ENCODE measurements at regions not wholly inside any gene's neighbourhood (a gene's known extent, or its start where the extent isn't known, plus 50 kb on each side); places are given as distances from the start of the nearest gene placed in this dataset.

DNA sequence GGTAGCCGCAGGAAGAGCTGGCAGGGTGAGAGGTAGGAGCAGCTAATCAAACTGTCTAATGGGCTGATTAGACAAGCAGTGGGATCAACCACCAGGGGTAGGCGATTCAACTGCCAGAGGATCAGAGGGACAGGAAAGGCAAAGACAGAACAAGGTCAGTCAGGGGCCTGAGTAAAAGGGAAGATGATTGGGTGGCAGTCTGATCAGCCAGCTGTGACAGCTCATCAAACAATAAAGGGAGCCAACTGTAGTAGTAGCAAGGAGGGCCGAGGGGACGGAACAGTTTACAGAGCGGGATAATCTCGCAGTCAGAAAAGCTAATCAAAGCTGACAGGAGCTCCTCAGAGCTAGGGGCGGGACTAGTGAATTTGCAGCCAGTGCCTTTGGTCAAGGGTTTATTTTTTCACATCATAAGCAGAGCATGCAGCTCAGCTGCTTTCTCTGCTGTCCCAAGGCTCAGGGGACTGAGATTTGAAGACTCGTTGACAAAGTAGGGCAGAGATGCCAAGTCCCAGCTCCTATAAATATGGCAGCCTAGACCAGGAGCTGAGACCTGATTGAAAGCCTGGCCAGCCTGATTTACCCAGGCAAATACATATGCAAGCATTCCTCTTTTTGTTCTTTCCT, 418.2 kb downstream of the GABRG2 start:
- no peak for DNase-seq (ENCODE audit: low read depth in 2 of 2)

DNA sequence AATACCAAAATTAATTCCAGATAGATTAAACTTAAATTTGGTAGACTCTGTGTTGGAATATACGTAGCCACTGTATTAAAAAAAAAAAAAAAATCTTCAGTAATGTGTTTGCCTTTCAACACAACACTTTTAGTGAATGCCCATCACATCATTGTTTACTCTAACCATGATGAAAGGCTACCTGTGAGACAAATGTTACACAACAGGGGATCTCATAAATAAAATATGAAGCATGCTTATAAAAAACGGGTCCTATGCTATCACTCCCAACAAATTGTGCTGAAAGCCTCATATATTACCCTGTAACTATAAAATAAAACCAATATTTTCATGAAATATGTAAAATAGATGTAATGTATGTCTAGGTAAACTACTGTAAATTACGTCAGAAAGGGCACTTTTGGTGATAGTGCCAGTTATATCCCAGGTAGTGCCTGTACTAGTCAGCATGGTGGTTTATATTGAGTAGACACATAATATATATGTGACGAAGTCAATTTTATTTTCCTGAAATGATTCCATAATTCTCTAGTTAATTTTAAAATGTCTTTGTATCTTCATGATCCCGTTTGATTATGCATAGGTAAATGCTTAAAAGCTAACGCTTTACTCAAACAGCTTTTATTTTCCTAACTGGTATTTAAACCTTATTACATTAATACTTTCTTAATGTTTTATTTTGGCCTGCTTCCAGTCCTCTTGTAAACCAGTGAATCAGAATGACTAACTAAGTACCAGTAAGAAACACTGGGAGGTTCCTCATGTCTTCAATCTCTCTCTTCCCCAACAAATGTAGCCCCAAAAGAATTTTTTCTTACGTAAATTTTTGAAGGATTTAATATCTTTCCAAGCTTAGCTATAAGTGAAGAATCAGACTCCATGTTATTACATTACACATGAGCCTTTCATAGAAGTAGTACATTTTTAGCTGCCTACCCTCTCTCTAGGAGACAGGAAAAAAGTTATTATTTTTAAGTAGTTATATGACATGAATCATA, 420.3 kb downstream of the GABRG2 start:
- no peak for DNase-seq (ENCODE audit: low read depth in 2 of 2)

GRCh38 chr5:162496100-162496808, 428.7 kb downstream of the GABRG2 start:
- no peak for DNase-seq (ENCODE audit: low read depth in 2 of 2)

DNA sequence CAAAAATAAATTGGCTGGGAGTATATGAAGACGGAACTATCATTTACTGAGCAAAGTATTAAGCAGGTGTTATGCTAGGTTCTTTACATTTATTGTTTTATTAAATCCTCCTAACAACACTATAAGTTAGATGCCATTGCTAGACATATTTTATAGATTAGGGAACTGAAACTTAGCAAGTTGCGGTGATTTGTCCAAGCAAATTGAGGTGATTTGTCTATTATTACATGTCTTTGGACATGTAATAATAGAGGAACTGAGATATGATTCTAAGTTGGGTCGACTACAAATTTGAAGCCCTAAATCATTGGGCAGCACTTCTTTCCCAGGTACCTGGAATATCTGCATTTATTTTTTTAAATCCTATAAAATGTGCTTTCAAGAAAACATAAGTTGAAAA, 429.9 kb downstream of the GABRG2 start:
- DNase-seq (ENCODE audit: low read depth in 2 of 2) = no peak

GRCh38 chr5:162502780-162503179, 435.2 kb downstream of the GABRG2 start:
- no peak for DNase-seq (ENCODE audit: low read depth in 2 of 2)

DNA sequence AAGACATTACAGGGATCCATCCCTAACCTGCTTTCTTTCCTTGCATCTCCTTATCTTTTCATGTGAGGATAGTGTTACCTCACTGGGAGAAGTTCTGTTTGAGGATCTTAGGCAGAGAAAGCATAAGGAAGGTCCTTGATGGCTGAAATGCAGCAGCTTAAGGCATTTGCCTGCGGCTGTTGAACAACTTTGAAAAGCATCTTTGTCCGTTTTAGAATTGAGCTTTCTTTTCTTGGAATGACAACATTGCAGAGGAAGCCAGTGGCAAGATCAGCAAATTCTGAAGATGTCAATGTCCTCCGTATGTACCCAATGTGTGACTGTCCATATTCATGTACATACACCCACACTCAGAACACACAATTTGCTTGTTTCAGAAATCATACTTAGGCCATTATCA, 436.2 kb downstream of the GABRG2 start:
- no peak for DNase-seq (ENCODE audit: low read depth in 2 of 2)

GRCh38 chr5:162512935-162513565, 445.5 kb downstream of the GABRG2 start:
- DNase-seq (ENCODE audit: low read depth in 2 of 2) = no peak

- no peak for DNase-seq (ENCODE audit: low read depth in 2 of 2)
These were observed 446.5 kb downstream of the GABRG2 start for GRCh38 chr5:162514116-162514515.

DNA sequence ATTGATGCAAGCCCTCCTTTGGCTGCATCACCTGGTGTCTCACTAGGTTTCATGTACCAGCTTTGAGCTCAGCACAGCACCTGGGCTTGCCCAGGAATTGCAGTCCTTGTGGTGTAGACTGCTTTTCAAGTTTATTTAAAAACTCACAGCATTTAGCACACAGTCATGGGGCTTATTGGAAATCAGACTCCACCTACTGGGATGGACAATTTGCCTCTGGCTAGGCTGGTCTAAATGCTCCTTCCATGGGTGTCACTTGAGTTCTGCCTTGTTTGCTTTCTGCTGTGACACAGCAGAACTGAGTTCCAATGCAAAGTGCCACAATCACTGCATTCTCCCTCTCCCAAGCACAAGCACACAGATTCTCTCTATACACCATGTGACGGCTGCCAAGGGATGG, 453.3 kb downstream of the GABRG2 start:
- no peak for DNase-seq (ENCODE audit: low read depth in 2 of 2)

- DNase-seq (ENCODE audit: low read depth in 2 of 2) = no peak
These were observed 461.6 kb downstream of the GABRG2 start for GRCh38 chr5:162529209-162529608.

GRCh38 chr5:162529886-162530285, 462.3 kb downstream of the GABRG2 start:
- no peak for DNase-seq (ENCODE audit: low read depth in 2 of 2)

- no peak for DNase-seq (ENCODE audit: low read depth in 2 of 2)
These were observed 475.9 kb downstream of the GABRG2 start for GRCh38 chr5:162543437-162543836.

- no peak for DNase-seq (ENCODE audit: low read depth in 2 of 2)
These were observed 477.3 kb downstream of the GABRG2 start for GRCh38 chr5:162544905-162545304.

DNA sequence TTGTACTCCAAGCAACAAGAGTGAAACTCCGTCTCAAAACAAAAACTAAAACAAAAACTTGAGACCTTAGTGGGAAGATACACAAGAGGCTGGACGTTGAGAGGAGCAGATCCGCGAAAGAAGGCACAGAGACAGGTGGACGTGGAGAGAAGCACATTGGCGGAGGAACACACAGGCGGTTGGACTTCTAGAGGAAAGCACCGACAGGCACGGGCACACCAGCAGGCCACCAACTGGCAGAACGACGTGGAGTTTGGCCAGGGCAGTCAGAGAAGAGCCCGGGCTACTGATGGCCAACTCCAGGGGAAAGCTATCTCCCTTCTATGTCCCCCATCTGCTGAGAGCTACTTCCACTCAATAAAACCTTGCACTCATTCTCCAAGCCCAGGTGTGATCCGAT, 482.7 kb downstream of the GABRG2 start:
- DNase-seq (ENCODE audit: low read depth in 2 of 2) = no peak

GRCh38 chr5:162558120-162558519, 490.5 kb downstream of the GABRG2 start:
- DNase-seq (ENCODE audit: low read depth in 2 of 2) = no peak

DNA sequence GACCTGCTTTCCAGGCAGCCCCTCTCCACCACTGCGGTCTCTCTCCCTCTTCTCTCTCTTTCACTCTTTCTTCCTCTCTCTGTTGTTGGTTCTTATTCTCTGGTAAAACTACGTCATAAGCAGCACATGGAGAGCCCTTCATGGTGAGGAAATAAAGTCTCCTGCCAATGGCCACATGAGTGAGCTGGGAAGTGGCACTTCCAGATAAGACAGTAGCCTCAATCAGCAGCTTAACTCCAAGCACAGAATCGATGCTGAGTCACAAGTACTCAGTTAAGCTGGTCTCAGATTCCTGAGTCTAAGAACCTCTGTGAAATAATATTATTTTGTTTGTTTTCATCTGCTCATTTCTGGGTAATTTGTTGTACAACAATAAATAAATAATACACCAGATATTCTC, 500.1 kb downstream of the GABRG2 start:
- DNase-seq (ENCODE audit: low read depth in 2 of 2) = no peak

- DNase-seq (ENCODE audit: low read depth in 2 of 2) = no peak
These were observed 506.2 kb downstream of the GABRG2 start for GRCh38 chr5:162573758-162574157.

DNA sequence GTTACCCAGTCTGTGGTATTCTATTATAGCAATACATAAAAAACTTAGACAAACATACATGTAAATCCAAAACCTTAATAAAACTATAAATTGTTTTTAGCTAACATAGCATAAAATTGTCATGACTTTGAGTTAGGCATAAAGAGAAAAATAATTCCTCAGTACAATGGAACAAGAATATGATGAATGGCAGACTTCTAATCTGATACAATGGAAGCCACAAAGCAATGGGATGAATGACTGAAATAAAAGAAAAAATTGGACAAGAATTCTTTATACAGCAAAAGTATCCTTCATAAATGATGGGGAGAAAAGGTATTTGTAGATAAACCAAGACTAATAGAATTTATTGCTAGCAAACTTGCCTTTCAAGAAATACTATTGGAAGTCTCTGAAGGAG, 524.2 kb downstream of the GABRG2 start:
- no peak for DNase-seq (ENCODE audit: low read depth in 2 of 2)

DNA sequence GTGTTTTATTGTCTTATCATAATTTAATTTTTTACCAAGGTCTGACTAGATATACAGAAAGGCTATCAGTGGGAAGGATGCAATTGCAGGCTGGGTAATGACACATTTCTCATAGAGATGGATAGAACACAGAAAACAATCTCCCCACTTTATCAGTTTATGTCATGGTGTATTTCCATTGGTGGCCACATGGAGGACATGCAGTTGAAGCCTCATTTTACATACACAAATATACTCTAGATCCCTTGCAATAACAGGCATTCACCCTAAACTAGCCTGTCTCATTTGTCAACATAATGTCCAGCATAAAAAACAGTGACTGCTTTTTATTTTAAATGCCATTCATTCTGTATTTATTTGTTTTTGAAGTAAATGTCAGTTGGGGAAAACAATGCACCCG, 526.3 kb downstream of the GABRG2 start:
- DNase-seq (ENCODE audit: low read depth in 2 of 2) = no peak

DNA sequence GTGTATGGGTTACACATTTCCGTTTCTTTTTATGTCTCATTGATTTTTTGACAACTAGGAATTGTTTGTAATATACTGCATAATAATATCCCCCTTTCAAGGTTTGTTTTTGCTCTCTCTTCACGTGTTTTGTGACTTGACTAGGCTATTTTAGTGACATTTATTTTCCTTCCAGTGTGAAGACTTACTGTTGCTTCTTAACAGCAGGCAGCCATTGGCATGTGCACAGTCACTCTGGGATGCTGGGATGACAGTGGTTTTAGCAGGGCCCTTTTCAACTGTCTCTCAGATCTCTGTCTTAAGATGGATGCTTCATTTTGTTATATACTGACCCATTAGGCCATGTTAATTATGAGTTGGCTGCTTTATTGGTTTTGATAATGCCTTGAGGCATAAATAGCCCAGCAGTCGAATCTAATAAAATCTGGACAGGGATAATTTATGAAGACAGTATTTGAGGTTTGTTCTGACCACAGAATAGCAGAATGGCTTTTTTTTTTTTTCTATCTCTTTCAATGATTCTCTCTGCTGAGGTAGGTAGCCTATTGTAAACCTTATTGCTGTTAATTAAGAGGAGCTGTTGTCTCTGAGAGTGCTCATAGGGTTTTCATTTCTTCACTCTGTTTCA, 536.0 kb downstream of the GABRG2 start:
- no peak for DNase-seq (ENCODE audit: low read depth in 2 of 2)

DNA sequence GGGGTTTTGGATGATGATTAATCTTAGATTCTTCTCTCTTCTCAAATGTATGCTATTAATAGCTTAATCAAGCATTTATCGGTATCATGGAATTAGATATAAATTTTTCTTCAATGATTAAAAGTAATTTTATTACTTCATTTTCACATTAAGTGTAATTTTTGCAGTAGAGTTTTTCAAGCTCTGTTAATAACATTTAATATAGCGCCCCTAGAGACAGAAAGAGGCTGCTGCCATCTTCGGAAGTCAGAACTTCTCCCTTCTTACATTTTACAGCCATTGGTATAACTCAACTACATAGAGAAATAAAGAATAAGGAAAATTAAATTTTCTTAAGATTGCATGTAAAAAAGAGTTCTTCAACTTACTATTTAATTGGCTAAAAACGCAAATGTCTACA, 540.3 kb downstream of the GABRG2 start:
- DNase-seq (ENCODE audit: low read depth in 2 of 2) = no peak

All from activated CD8-positive, alpha-beta memory T cell treated with anti-CD3 and anti-CD28 coated beads for 4 hours (primary cell).